ENCODE measurements at regions not wholly inside any gene's neighbourhood (a gene's known extent, or its start where the extent isn't known, plus 50 kb on each side); places are given as distances from the start of the nearest gene placed in this dataset.

DNA sequence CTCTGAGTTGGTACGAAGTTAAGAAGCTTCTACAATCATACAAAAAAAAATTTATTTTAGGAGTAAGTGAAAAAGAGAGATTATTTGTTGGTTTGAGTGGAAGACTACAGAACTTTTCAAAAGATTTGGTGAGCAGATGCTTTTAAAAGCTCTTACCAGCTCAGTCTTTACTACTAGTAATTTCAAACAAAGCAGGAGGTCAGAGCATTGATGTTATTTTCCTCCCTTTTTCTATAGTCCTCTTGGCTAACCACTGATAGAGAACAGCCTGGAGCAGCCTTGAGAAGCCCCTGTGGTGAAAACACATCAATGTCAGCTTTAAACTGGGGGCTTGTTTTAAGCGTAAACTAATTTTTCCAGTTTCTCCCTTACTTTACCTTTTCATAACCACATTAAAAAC is 559.3 kb upstream of the CDH2 start:
- TF ChIP-seq, protein P1, sequence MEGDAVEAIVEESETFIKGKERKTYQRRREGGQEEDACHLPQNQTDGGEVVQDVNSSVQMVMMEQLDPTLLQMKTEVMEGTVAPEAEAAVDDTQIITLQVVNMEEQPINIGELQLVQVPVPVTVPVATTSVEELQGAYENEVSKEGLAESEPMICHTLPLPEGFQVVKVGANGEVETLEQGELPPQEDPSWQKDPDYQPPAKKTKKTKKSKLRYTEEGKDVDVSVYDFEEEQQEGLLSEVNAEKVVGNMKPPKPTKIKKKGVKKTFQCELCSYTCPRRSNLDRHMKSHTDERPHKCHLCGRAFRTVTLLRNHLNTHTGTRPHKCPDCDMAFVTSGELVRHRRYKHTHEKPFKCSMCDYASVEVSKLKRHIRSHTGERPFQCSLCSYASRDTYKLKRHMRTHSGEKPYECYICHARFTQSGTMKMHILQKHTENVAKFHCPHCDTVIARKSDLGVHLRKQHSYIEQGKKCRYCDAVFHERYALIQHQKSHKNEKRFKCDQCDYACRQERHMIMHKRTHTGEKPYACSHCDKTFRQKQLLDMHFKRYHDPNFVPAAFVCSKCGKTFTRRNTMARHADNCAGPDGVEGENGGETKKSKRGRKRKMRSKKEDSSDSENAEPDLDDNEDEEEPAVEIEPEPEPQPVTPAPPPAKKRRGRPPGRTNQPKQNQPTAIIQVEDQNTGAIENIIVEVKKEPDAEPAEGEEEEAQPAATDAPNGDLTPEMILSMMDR (IDR thresholded peaks at IDR 0.05; ENCODE audit: low read depth, low read length, poor library complexity, severe bottlenecking) = no peak
- TF ChIP-seq EZH2phosphoT487 (IDR thresholded peaks at IDR 0.05; ENCODE audit: borderline replicate concordance, low read length) = no peak

Measured in DOHH2 (cell line).